ENCODE measurements at regions not wholly inside any gene's neighbourhood (a gene's known extent, or its start where the extent isn't known, plus 50 kb on each side); places are given as distances from the start of the nearest gene placed in this dataset.

DNA sequence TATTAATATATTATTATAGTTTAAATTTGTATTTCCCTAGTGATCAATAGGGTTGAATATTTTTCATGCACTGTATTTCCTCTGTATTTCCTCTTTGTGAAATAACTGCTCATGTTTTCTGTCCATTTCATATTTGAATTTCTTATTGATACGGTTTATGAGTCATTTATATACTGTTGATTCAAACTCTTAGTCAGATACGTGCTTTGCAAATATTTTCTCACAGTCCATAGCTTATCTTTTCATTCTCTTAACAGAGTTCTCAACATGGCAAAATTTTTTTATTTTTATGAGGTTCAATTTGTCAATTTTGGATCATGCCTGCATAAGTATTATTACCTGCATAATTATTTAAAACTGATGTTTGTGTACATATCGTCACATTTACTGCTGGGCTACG lies 329.6 kb downstream of the HAO1 start:
- DNase-seq = no peak
- in situ Hi-C loops (cut with MboI; ENCODE audit: low pct_unique_long_range_greater_than_20kb, low sequenced_read_pairs) = no loop called here

DNA sequence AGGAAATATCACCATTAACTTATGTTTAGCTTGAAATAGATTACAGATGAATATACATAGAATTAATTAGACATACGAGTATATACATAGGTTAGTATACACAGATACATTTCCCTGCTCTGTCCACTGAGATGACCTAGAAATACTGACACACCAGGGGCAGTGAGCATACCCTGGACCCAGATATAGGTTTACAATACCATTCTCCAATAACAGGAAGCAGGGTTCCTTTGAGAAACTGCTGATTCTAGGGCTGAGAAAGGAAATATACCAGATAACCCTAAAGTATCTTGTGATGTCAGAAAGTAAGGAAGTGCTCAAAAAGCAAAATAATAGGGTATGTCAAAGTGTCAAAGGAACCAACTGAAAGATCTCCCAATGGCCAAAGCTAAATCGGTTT lies 322.5 kb downstream of the HAO1 start:
- in situ Hi-C loops (cut with MboI; ENCODE audit: low pct_unique_long_range_greater_than_20kb, low sequenced_read_pairs) = no loop called here
- no peak for DNase-seq

DNA sequence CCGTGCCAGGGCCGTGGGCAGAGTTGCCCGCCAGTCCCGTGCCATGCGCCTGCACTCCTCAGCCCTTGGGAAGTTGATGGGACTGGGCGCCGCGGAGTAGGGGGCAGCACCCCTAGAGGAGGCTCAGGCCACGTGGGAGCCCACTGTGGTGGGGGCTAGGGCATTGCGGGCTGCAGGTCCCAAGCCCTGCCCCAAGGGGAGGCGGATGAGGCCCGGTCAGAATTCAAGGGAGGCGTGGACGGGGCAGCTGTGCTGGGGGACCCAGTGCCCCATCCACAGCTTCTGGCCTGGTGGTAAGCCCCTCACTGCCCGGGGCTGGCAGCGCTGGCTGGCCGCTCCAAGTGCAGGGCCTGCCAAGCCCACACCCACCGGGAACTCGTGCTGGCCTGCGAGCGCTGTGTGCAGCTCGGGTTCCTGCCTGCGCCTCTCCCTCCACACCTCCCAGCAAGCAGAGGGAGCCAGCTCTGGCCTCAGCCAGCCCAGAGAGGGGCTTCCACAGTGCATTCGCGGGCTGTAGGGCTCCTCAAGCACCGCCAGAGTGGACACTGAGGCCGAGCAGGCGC lies 317.8 kb downstream of the HAO1 start:
- in situ Hi-C loops (cut with MboI; ENCODE audit: low pct_unique_long_range_greater_than_20kb, low sequenced_read_pairs) = no loop called here
- no peak for DNase-seq

GRCh38 chr20:7624886-7625285 lies 315.4 kb downstream of the HAO1 start:
- DNase-seq = no peak
- in situ Hi-C loops (cut with MboI; ENCODE audit: low pct_unique_long_range_greater_than_20kb, low sequenced_read_pairs) = no loop called here

GRCh38 chr20:7627734-7628663 lies 312.3 kb downstream of the HAO1 start:
- DNase-seq = no peak
- in situ Hi-C loops (cut with MboI; ENCODE audit: low pct_unique_long_range_greater_than_20kb, low sequenced_read_pairs) = no loop called here

DNA sequence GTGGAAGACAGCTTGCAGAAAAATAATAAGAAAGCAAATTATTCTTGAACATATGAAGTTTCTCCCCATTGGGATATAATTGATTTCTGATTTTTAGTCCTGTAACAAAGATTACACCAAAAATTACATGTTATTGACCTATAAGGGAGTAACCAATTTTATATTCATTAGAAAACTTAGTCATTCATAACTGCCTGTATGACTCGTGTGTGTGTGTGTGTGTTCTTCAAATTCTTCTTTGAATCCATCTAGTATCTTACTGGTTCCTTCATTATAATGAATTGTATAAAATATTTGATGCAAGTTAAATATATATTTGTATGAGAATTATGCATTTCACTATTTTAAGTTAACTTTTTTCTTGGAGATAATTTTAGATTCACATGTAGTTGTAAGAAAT lies 310.4 kb downstream of the HAO1 start:
- in situ Hi-C loops (cut with MboI; ENCODE audit: low pct_unique_long_range_greater_than_20kb, low sequenced_read_pairs) = no loop called here
- DNase-seq = no peak

DNA sequence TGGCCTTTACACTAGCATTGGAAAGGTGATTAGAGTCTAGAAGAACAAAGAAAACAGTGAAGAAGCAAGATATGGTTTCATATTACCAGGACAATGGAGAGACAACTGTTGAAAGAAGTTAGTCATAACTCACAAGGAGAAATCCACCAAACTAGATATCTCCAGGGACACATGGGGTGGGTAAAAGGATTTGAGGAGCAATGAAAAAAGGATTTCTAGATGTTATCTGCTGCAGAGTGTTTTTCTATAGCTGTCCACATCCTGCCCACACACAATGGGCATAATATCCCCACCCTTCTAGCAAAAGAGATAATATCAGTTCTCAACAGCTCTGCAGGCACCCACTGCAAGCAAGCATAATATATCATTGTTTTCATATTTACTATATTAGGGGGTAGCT lies 303.1 kb downstream of the HAO1 start:
- in situ Hi-C loops (cut with MboI; ENCODE audit: low pct_unique_long_range_greater_than_20kb, low sequenced_read_pairs) = no loop called here

GRCh38 chr20:7650086-7650879 lies 290.0 kb downstream of the HAO1 start:
- in situ Hi-C loops (cut with MboI; ENCODE audit: low pct_unique_long_range_greater_than_20kb, low sequenced_read_pairs) = no loop called here
- no peak for DNase-seq

More for the DNA sequence above, 303.1 kb downstream of the HAO1 start:
- no peak for DNase-seq

GRCh38 chr20:7654231-7654630 lies 286.0 kb downstream of the HAO1 start:
- no peak for DNase-seq
- in situ Hi-C loops (cut with MboI; ENCODE audit: low pct_unique_long_range_greater_than_20kb, low sequenced_read_pairs) = no loop called here

DNA sequence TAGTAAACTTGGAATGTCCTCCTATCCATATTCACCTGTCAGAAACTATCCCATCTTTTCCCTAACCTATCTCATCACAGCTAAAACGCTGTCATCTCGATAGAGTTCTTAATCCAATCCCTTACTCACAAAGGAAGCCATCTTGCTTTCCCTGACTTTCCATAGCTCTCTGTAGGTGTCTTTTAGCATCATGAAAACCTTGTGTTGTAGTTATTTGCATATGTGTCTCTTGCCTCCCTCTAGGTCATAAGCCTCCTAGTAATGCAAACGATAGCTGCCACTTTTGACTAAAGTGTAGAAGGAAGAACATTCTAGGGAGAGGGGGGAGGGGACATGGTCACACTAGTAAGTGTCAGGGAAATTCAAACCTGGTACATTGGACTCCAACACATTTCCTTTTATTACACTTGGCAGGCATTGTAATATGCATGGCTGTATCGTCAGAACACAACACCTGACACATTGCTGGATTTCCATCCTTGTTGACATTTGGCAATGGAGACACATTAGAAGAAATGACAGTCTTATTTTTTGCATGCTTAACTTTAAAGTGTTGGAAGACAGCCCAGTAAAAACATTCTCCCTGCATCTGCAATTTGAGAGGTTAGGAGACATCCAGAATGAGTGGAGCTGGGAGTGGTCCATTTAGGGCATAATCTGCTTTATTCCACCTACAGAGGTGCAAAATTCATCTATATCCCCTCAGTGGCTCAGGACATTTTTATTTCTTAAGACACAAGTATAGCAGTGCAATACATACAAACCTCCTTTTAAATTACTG lies 283.4 kb downstream of the HAO1 start:
- in situ Hi-C loops (cut with MboI; ENCODE audit: low pct_unique_long_range_greater_than_20kb, low sequenced_read_pairs) = no loop called here
- DNase-seq = no peak

DNA sequence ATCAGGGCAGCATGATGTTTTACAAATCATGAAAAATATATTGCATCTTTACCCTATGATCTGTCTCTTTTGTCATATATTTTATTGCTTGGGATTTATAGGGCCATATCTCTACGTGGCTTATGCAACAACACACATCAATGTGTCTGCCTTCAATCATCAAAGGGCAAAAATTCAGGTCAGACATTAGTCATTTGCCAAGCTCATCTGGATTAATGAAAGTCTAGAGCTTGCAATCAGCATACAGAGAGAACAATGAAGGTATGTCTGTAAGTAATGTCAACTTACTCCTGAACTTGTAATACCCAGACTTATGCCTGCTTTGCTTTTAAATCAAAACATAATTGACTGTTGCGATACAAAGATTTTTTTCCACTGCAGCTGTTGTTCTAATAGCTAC lies 282.7 kb downstream of the HAO1 start:
- in situ Hi-C loops (cut with MboI; ENCODE audit: low pct_unique_long_range_greater_than_20kb, low sequenced_read_pairs) = no loop called here
- no peak for DNase-seq

DNA sequence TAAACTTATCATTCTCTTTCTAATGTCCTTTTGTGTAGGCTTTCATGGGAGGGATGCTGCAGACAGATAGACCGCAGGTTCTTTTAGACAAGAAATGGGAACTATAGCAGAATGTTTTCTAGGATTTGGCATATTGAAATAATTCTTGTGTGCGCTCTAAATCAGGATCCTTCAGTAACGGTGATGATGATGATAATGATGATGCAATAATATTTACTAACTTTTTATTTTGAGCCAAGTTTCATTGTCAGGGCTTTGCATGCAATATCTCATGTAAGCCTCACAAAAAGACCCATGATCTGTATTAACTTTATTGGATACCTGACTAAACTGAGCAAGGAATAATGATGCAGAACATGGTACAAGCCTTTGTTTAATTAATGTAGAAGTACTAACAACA lies 280.1 kb downstream of the HAO1 start:
- in situ Hi-C loops (cut with MboI; ENCODE audit: low pct_unique_long_range_greater_than_20kb, low sequenced_read_pairs) = no loop called here
- no peak for DNase-seq

GRCh38 chr20:7665376-7665775 lies 274.9 kb downstream of the HAO1 start:
- in situ Hi-C loops (cut with MboI; ENCODE audit: low pct_unique_long_range_greater_than_20kb, low sequenced_read_pairs) = no loop called here
- DNase-seq = no peak

- DNase-seq = no peak
- in situ Hi-C loops (cut with MboI; ENCODE audit: low pct_unique_long_range_greater_than_20kb, low sequenced_read_pairs) = no loop called here
These were observed 273.1 kb downstream of the HAO1 start for GRCh38 chr20:7667194-7667593.

- DNase-seq = no peak
- in situ Hi-C loops (cut with MboI; ENCODE audit: low pct_unique_long_range_greater_than_20kb, low sequenced_read_pairs) = no loop called here
These were observed 267.7 kb downstream of the HAO1 start for GRCh38 chr20:7672571-7672970.

GRCh38 chr20:7673841-7674240 lies 266.4 kb downstream of the HAO1 start:
- no peak for DNase-seq
- in situ Hi-C loops (cut with MboI; ENCODE audit: low pct_unique_long_range_greater_than_20kb, low sequenced_read_pairs) = no loop called here

DNA sequence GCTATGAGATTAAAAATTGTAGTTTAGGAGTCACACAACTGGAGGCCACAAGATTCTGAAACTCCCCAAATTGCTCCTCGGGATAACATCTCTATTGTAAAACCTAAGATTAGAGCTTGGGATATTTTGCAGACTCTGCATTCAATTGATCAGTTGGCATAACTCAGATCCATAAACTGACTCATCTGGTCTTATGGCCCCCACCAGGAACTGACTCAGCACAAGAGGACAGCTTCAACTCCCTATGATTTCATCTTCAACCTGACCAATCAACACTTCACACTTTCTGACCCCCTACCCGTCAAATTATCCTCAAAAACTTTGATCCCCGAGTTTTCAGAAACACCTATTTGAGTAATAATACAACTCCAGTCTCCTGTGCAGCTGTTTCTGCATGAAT lies 257.3 kb downstream of the HAO1 start:
- in situ Hi-C loops (cut with MboI; ENCODE audit: low pct_unique_long_range_greater_than_20kb, low sequenced_read_pairs) = no loop called here
- DNase-seq = no peak

DNA sequence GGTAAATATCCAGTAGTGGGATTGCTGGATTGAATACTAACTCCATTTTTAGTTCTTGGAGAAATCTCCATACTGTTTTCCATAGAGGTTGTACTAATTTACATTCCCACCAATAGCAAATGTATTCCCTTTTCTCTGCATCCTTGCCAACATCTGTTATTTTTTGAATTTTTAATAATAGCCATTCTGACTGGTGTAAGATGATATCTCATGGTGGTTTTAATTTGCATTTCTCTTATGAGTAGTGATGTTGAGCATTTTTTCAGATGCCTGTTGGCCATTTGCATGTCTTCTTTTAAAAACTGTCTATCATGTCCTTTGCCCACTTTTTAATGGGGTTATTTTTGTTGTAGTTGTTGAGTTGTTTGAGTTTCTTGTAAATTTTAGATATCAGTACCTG lies 253.2 kb downstream of the HAO1 start:
- in situ Hi-C loops (cut with MboI; ENCODE audit: low pct_unique_long_range_greater_than_20kb, low sequenced_read_pairs) = no loop called here
- DNase-seq = no peak

DNA sequence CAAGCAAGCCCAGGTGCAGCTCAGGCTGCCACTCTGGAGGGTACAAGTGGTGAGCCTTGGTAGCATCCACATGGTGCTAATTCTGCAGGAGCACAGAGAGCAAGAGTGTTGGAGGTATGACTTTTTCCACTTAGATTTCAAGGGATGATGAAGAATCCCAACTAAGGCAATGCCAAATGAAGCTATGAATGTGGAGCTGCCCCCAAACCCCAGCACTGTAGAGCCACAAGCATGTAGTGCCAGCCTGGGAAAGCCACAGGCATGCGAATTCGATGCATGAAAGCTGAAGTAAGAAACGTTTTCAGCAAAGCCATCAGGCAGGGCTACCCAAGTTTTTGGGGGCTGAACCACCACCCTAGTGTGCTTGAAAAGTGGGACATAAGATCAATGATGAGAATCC lies 251.1 kb downstream of the HAO1 start:
- in situ Hi-C loops (cut with MboI; ENCODE audit: low pct_unique_long_range_greater_than_20kb, low sequenced_read_pairs) = no loop called here
- no peak for DNase-seq
